K562 (cell line): ENCODE measurements at regions not wholly inside any gene's neighbourhood (a gene's known extent, or its start where the extent isn't known, plus 50 kb on each side); places are given as distances from the start of the nearest gene placed in this dataset.

Source experiments
- ATF2 ChIP-seq: sonication (generic); formaldehyde crosslinking; IDR thresholded peaks from 2 replicates; pipeline ENCODE4 v1.8.1; 2022; ENCODE audit warnings: missing genetic modification reagents
- CEBPG ChIP-seq, 3 experiments: fragments of 200-800 bp in 1 of 3; sonication (Bioruptor generic) in 1 of 3; sonication (generic) in 1 of 3; formaldehyde crosslinking in 1 of 3; IDR thresholded peaks in 2 of 3; conservative IDR thresholded peaks in 1 of 3; 2 replicates each; pipeline versions ENCODE4 v1.6.1 to v1.8.0; 2016 to 2022; ENCODE audit warnings: missing compliant biosample characterization in 2 of 3, missing genetic modification characterization in 2 of 3, mild to moderate bottlenecking in 1 of 3, missing genetic modification reagents in 1 of 3
- CHD4 ChIP-seq: fragments of 200-600 bp; sonication (generic); IDR thresholded peaks from 3 replicates; pipeline ENCODE4 v1.6.1; 2012; ENCODE audit warnings: low read depth, mild to moderate bottlenecking, mixed read lengths, low read length, inconsistent platforms; ENCODE audit not compliant: insufficient read depth, insufficient replicate concordance, poor library complexity, severe bottlenecking
- DACH1 ChIP-seq: fragments of 450-650 bp; IDR thresholded peaks from 2 replicates; pipeline ENCODE4 v1.6.1; 2018; ENCODE audit not compliant: partially characterized antibody
- DLX4 ChIP-seq: fragments of 250-450 bp; sonication (Bioruptor Pico); IDR thresholded peaks from 2 replicates; pipeline ENCODE4 v1.6.1; 2021; ENCODE audit warnings: mild to moderate bottlenecking
- DMBX1 ChIP-seq: fragments of 250-450 bp; sonication (Bioruptor Pico); IDR thresholded peaks from 2 replicates; pipeline ENCODE4 v1.8.0; 2022; ENCODE audit warnings: inconsistent platforms, mild to moderate bottlenecking, moderate library complexity, borderline replicate concordance
- FOXA3 ChIP-seq, 2 experiments: fragments of 450-650 bp in 1 of 2; sonication (generic) in 1 of 2; formaldehyde crosslinking; IDR thresholded peaks in 1 of 2; conservative IDR thresholded peaks in 1 of 2; 2 replicates each; pipeline versions ENCODE4 v1.4.0 to v1.8.0; 2020 to 2022; ENCODE audit warnings: mild to moderate bottlenecking in 2 of 2, missing genetic modification reagents in 1 of 2
- GATAD2B ChIP-seq: fragments of 450-650 bp; IDR thresholded peaks from 2 replicates; pipeline ENCODE4 v1.6.1; 2017; ENCODE audit warnings: mild to moderate bottlenecking, borderline replicate concordance
- HOMEZ ChIP-seq: fragments of 250-450 bp; sonication (Bioruptor Pico); IDR thresholded peaks from 2 replicates; pipeline ENCODE4 v1.4.0; 2020; ENCODE audit warnings: mild to moderate bottlenecking, moderate library complexity
- JUND ChIP-seq, 2 experiments: IDR thresholded peaks; 2 replicates in 1 of 2; 3 replicates in 1 of 2; pipeline ENCODE4 v1.6.1; 2011; ENCODE audit warnings: borderline replicate concordance in 2 of 2, low read depth in 2 of 2, low read length in 2 of 2, improper control_type of control experiment in 1 of 2, missing biosample characterization in 1 of 2, missing genetic modification characterization in 1 of 2, missing genetic modification reagents in 1 of 2
- KLF16 ChIP-seq: IDR thresholded peaks from 2 replicates; pipeline ENCODE4 v1.6.1; 2016; ENCODE audit warnings: antibody characterized with exemption
- MCM5 ChIP-seq: fragments of 450-650 bp; IDR thresholded peaks from 2 replicates; pipeline ENCODE4 v1.6.1; 2016; ENCODE audit warnings: low read depth
- PHTF2 ChIP-seq: fragments of 250-450 bp; sonication (Bioruptor Pico); IDR thresholded peaks from 2 replicates; pipeline ENCODE4 v1.5.0; 2021; ENCODE audit warnings: mild to moderate bottlenecking
- RBM14 ChIP-seq: fragments of 200-400 bp; formaldehyde crosslinking; IDR thresholded peaks from 2 replicates; pipeline ENCODE4 v1.6.1; 2018; ENCODE audit warnings: low read depth, mild to moderate bottlenecking, low read length, moderate library complexity, borderline replicate concordance; ENCODE audit not compliant: insufficient read depth
- RHOXF2B ChIP-seq: fragments of 250-450 bp; sonication (Bioruptor Pico); conservative IDR thresholded peaks from 2 replicates; pipeline ENCODE4 v1.5.1; 2021
- SIX5 ChIP-seq, 2 experiments: IDR thresholded peaks; 2 replicates each; pipeline ENCODE4 v1.6.1; 2011; ENCODE audit warnings: low read length in 2 of 2, borderline replicate concordance in 1 of 2, low read depth in 1 of 2, mild to moderate bottlenecking in 1 of 2, moderate library complexity in 1 of 2; ENCODE audit not compliant: insufficient read depth in 1 of 2
- SMAD3 ChIP-seq: fragments of 450-650 bp; formaldehyde crosslinking; conservative IDR thresholded peaks from 2 replicates; pipeline ENCODE4 v1.4.0; 2020; ENCODE audit warnings: mild to moderate bottlenecking
- TCF7 ChIP-seq: sonication (generic); IDR thresholded peaks from 2 replicates; pipeline ENCODE4 v1.6.1; 2016; ENCODE audit warnings: antibody characterized with exemption, borderline replicate concordance
- U2AF2 ChIP-seq: fragments of 200-400 bp; formaldehyde crosslinking; optimal IDR thresholded peaks from 2 replicates; pipeline ENCODE3; 2017; ENCODE audit warnings: low read depth, mild to moderate bottlenecking, low read length
- XRCC3 ChIP-seq: fragments of 450-650 bp; IDR thresholded peaks from 2 replicates; pipeline ENCODE4 v1.6.1; 2017; ENCODE audit warnings: mild to moderate bottlenecking, moderate library complexity
- ZKSCAN8 ChIP-seq: fragments of 200-800 bp; sonication (Bioruptor generic); IDR thresholded peaks from 2 replicates; pipeline ENCODE4 v1.6.1; 2016; ENCODE audit warnings: missing genetic modification characterization, missing compliant biosample characterization
- ZNF12 ChIP-seq: sonication (generic); formaldehyde crosslinking; IDR thresholded peaks from 2 replicates; pipeline ENCODE4 v1.4.0; 2020; ENCODE audit warnings: mild to moderate bottlenecking, missing genetic modification reagents
- ZNF668 ChIP-seq: fragments of 250-450 bp; sonication (Bioruptor Pico); IDR thresholded peaks from 2 replicates; pipeline ENCODE4 v1.8.0; 2022; ENCODE audit warnings: mild to moderate bottlenecking, inconsistent platforms
- ZNF699 ChIP-seq: fragments of 250-450 bp; sonication (Bioruptor Pico); IDR thresholded peaks from 2 replicates; pipeline ENCODE4 v1.8.0; 2021; ENCODE audit warnings: mild to moderate bottlenecking, moderate library complexity; ENCODE audit not compliant: insufficient replicate concordance
- ZNF778 ChIP-seq: fragments of 450-650 bp; formaldehyde crosslinking; IDR thresholded peaks from 2 replicates; pipeline ENCODE4 v1.4.0; 2020; ENCODE audit warnings: mild to moderate bottlenecking, moderate library complexity

GRCh38 chr4:126572264-126572663 lies 1060.5 kb upstream of the INTU start (continued):
- no peak for TF ChIP-seq GATAD2B
- no peak for TF ChIP-seq PHTF2 (CRISPR knock-in tag)
- TF ChIP-seq FOXA3 (CRISPR knock-in tag; conservative IDR thresholded peaks at IDR 0.05 in 1 of 2, IDR thresholded peaks at IDR 0.05 in 1 of 2): no peak
- TF ChIP-seq MCM5: no peak
- TF ChIP-seq SIX5 (IDR thresholded peaks at IDR 0.05; ENCODE audit: borderline replicate concordance in 1 of 2, insufficient read depth in 1 of 2, low read depth in 1 of 2, low read length in 2 of 2): no peak
- no peak for TF ChIP-seq TCF7
- peak; percentile 73 for TF ChIP-seq KLF16
- TF ChIP-seq CHD4: no peak
- no peak for TF ChIP-seq ATF2 (CRISPR knock-in tag)
- no peak for TF ChIP-seq U2AF2
- TF ChIP-seq XRCC3: no peak
- TF ChIP-seq DMBX1 (CRISPR knock-in tag): no peak
- no peak for TF ChIP-seq ZNF12 (CRISPR knock-in tag)
- no peak for TF ChIP-seq SMAD3 (CRISPR knock-in tag)
- TF ChIP-seq ZNF778 (CRISPR knock-in tag): no peak
- TF ChIP-seq HOMEZ (CRISPR knock-in tag): no peak
- TF ChIP-seq DACH1: peak; percentile 26
- TF ChIP-seq JUND (IDR thresholded peaks at IDR 0.05; ENCODE audit: borderline replicate concordance, low read depth, low read length): no peak
- TF ChIP-seq JUND (tag; IDR thresholded peaks at IDR 0.05; ENCODE audit: borderline replicate concordance, low read depth, low read length): no peak
- no peak for TF ChIP-seq CEBPG (CRISPR knock-in tag; IDR thresholded peaks at IDR 0.05)
- TF ChIP-seq CEBPG (tag; conservative IDR thresholded peaks at IDR 0.05 in 1 of 2, IDR thresholded peaks at IDR 0.05 in 1 of 2): no peak
- TF ChIP-seq RBM14: no peak
- no peak for TF ChIP-seq ZNF668 (CRISPR knock-in tag)
- TF ChIP-seq DLX4 (CRISPR knock-in tag): no peak
- no peak for TF ChIP-seq RHOXF2B (CRISPR knock-in tag)
- no peak for TF ChIP-seq ZKSCAN8 (CRISPR knock-in tag)
- no peak for TF ChIP-seq ZNF699
